ENCODE measurements at regions not wholly inside any gene's neighbourhood (a gene's known extent, or its start where the extent isn't known, plus 50 kb on each side); places are given as distances from the start of the nearest gene placed in this dataset.

GRCh38 chr2:66926594-66927112 is 470.5 kb upstream of the ETAA1 start:
- Histone ChIP-seq H3K9me3 (ENCODE audit: control insufficient read depth in 2 of 2, low read length in 2 of 2) (no peaks in the 10 kb centered on the region), H3K4me3 (ENCODE audit: low read length in 2 of 2) (no peak overlapping the region), H3K4me1 (ENCODE audit: control insufficient read depth in 2 of 2, insufficient read depth in 2 of 2, low read length in 2 of 2) (no peaks in the 10 kb centered on the region), H3K36me3 (ENCODE audit: control insufficient read depth in 2 of 2, insufficient read depth in 2 of 2, low read length in 2 of 2) (no peaks in the 10 kb centered on the region), H3K9ac (ENCODE audit: low read depth in 1 of 2, low read length in 2 of 2) (no peak overlapping the region), H3K27ac (ENCODE audit: low read depth in 2 of 2, low read length in 2 of 2) (no peak overlapping the region), H3K27me3 (ENCODE audit: control insufficient read depth in 2 of 2, insufficient read depth in 2 of 2, low read length in 2 of 2) (no peaks in the 10 kb centered on the region)

GRCh38 chr2:66929632-66930338 is 467.3 kb upstream of the ETAA1 start:
- H3K27ac ChIP-seq (ENCODE audit: low read depth in 2 of 2, low read length in 2 of 2), result no peak overlapping the region
- H3K36me3 ChIP-seq (ENCODE audit: control insufficient read depth in 2 of 2, insufficient read depth in 2 of 2, low read length in 2 of 2), result no peaks in the 10 kb centered on the region

GRCh38 chr2:66930339-66931220 is 466.6 kb upstream of the ETAA1 start:
- Histone ChIP-seq H3K4me1 (ENCODE audit: control insufficient read depth in 2 of 2, insufficient read depth in 2 of 2, low read length in 2 of 2) (no peaks in the 10 kb centered on the region), H3K4me3 (ENCODE audit: low read length in 2 of 2) (no peak overlapping the region), H3K9me3 (ENCODE audit: control insufficient read depth in 2 of 2, low read length in 2 of 2) (no peaks in the 10 kb centered on the region), H3K27ac (ENCODE audit: low read depth in 2 of 2, low read length in 2 of 2) (no peak overlapping the region), H3K27me3 (ENCODE audit: control insufficient read depth in 2 of 2, insufficient read depth in 2 of 2, low read length in 2 of 2) (no peaks in the 10 kb centered on the region), H3K36me3 (ENCODE audit: control insufficient read depth in 2 of 2, insufficient read depth in 2 of 2, low read length in 2 of 2) (no peaks in the 10 kb centered on the region), H3K9ac (ENCODE audit: low read depth in 1 of 2, low read length in 2 of 2) (no peak overlapping the region)

More at GRCh38 chr2:66929632-66930338, 467.3 kb upstream of the ETAA1 start:
- H3K4me1 ChIP-seq (ENCODE audit: control insufficient read depth in 2 of 2, insufficient read depth in 2 of 2, low read length in 2 of 2), result no peaks in the 10 kb centered on the region
- H3K9me3 ChIP-seq (ENCODE audit: control insufficient read depth in 2 of 2, low read length in 2 of 2), result no peaks in the 10 kb centered on the region
- no peaks in the 10 kb centered on the region for H3K27me3 ChIP-seq (ENCODE audit: control insufficient read depth in 2 of 2, insufficient read depth in 2 of 2, low read length in 2 of 2)
- H3K9ac ChIP-seq (ENCODE audit: low read depth in 1 of 2, low read length in 2 of 2), result no peak overlapping the region
- H3K4me3 ChIP-seq (ENCODE audit: low read length in 2 of 2), result no peak overlapping the region

- Histone ChIP-seq H3K27me3 (ENCODE audit: control insufficient read depth in 2 of 2, insufficient read depth in 2 of 2, low read length in 2 of 2) (no peaks in the 10 kb centered on the region), H3K4me1 (ENCODE audit: control insufficient read depth in 2 of 2, insufficient read depth in 2 of 2, low read length in 2 of 2) (no peaks in the 10 kb centered on the region), H3K9me3 (ENCODE audit: control insufficient read depth in 2 of 2, low read length in 2 of 2) (no peaks in the 10 kb centered on the region), H3K36me3 (ENCODE audit: control insufficient read depth in 2 of 2, insufficient read depth in 2 of 2, low read length in 2 of 2) (no peaks in the 10 kb centered on the region), H3K9ac (ENCODE audit: low read depth in 1 of 2, low read length in 2 of 2) (no peak overlapping the region), H3K27ac (ENCODE audit: low read depth in 2 of 2, low read length in 2 of 2) (no peak overlapping the region), H3K4me3 (ENCODE audit: low read length in 2 of 2) (no peak overlapping the region)
Observed at GRCh38 chr2:66938471-66938967, 458.6 kb upstream of the ETAA1 start.

- Histone ChIP-seq H3K36me3 (ENCODE audit: control insufficient read depth in 2 of 2, insufficient read depth in 2 of 2, low read length in 2 of 2) (no peaks in the 10 kb centered on the region), H3K27me3 (ENCODE audit: control insufficient read depth in 2 of 2, insufficient read depth in 2 of 2, low read length in 2 of 2) (no peaks in the 10 kb centered on the region), H3K4me3 (ENCODE audit: low read length in 2 of 2) (no peak overlapping the region), H3K9ac (ENCODE audit: low read depth in 1 of 2, low read length in 2 of 2) (no peak overlapping the region), H3K27ac (ENCODE audit: low read depth in 2 of 2, low read length in 2 of 2) (no peak overlapping the region), H3K4me1 (ENCODE audit: control insufficient read depth in 2 of 2, insufficient read depth in 2 of 2, low read length in 2 of 2) (no peaks in the 10 kb centered on the region), H3K9me3 (ENCODE audit: control insufficient read depth in 2 of 2, low read length in 2 of 2) (no peaks in the 10 kb centered on the region)
Observed at GRCh38 chr2:66940080-66940479, 457.1 kb upstream of the ETAA1 start.

GRCh38 chr2:66948234-66948633 is 448.9 kb upstream of the ETAA1 start:
- no peaks in the 10 kb centered on the region for H3K27me3 ChIP-seq (ENCODE audit: control insufficient read depth in 2 of 2, insufficient read depth in 2 of 2, low read length in 2 of 2)
- H3K4me1 ChIP-seq (ENCODE audit: control insufficient read depth in 2 of 2, insufficient read depth in 2 of 2, low read length in 2 of 2), result no peaks in the 10 kb centered on the region
- no peaks in the 10 kb centered on the region for H3K9me3 ChIP-seq (ENCODE audit: control insufficient read depth in 2 of 2, low read length in 2 of 2)
- H3K36me3 ChIP-seq (ENCODE audit: control insufficient read depth in 2 of 2, insufficient read depth in 2 of 2, low read length in 2 of 2), result no peaks in the 10 kb centered on the region
- no peak overlapping the region for H3K4me3 ChIP-seq (ENCODE audit: low read length in 2 of 2)
- no peak overlapping the region for H3K9ac ChIP-seq (ENCODE audit: low read depth in 1 of 2, low read length in 2 of 2)
- no peak overlapping the region for H3K27ac ChIP-seq (ENCODE audit: low read depth in 2 of 2, low read length in 2 of 2)

GRCh38 chr2:66957198-66957597 is 439.9 kb upstream of the ETAA1 start:
- no peaks in the 10 kb centered on the region for H3K4me1 ChIP-seq (ENCODE audit: control insufficient read depth in 2 of 2, insufficient read depth in 2 of 2, low read length in 2 of 2)
- no peaks in the 10 kb centered on the region for H3K36me3 ChIP-seq (ENCODE audit: control insufficient read depth in 2 of 2, insufficient read depth in 2 of 2, low read length in 2 of 2)
- no peaks in the 10 kb centered on the region for H3K9me3 ChIP-seq (ENCODE audit: control insufficient read depth in 2 of 2, low read length in 2 of 2)
- no peak overlapping the region for H3K4me3 ChIP-seq (ENCODE audit: low read length in 2 of 2)
- no peak overlapping the region for H3K27ac ChIP-seq (ENCODE audit: low read depth in 2 of 2, low read length in 2 of 2)
- no peaks in the 10 kb centered on the region for H3K27me3 ChIP-seq (ENCODE audit: control insufficient read depth in 2 of 2, insufficient read depth in 2 of 2, low read length in 2 of 2)
- no peak overlapping the region for H3K9ac ChIP-seq (ENCODE audit: low read depth in 1 of 2, low read length in 2 of 2)

GRCh38 chr2:66957677-66958076 is 439.5 kb upstream of the ETAA1 start:
- no peak overlapping the region for H3K4me3 ChIP-seq (ENCODE audit: low read length in 2 of 2)
- H3K4me1 ChIP-seq (ENCODE audit: control insufficient read depth in 2 of 2, insufficient read depth in 2 of 2, low read length in 2 of 2), result no peaks in the 10 kb centered on the region
- H3K36me3 ChIP-seq (ENCODE audit: control insufficient read depth in 2 of 2, insufficient read depth in 2 of 2, low read length in 2 of 2), result no peaks in the 10 kb centered on the region
- H3K9ac ChIP-seq (ENCODE audit: low read depth in 1 of 2, low read length in 2 of 2), result no peak overlapping the region
- no peaks in the 10 kb centered on the region for H3K27me3 ChIP-seq (ENCODE audit: control insufficient read depth in 2 of 2, insufficient read depth in 2 of 2, low read length in 2 of 2)
- no peaks in the 10 kb centered on the region for H3K9me3 ChIP-seq (ENCODE audit: control insufficient read depth in 2 of 2, low read length in 2 of 2)
- H3K27ac ChIP-seq (ENCODE audit: low read depth in 2 of 2, low read length in 2 of 2), result no peak overlapping the region

- no peak overlapping the region for H3K27ac ChIP-seq (ENCODE audit: low read depth in 2 of 2, low read length in 2 of 2)
- no peaks in the 10 kb centered on the region for H3K9me3 ChIP-seq (ENCODE audit: control insufficient read depth in 2 of 2, low read length in 2 of 2)
Observed at GRCh38 chr2:66960161-66960560, 437.0 kb upstream of the ETAA1 start.

GRCh38 chr2:66962716-66963115 is 434.4 kb upstream of the ETAA1 start:
- Histone ChIP-seq H3K4me3 (ENCODE audit: low read length in 2 of 2) (no peak overlapping the region), H3K9me3 (ENCODE audit: control insufficient read depth in 2 of 2, low read length in 2 of 2) (no peaks in the 10 kb centered on the region), H3K27me3 (ENCODE audit: control insufficient read depth in 2 of 2, insufficient read depth in 2 of 2, low read length in 2 of 2) (no peaks in the 10 kb centered on the region), H3K9ac (ENCODE audit: low read depth in 1 of 2, low read length in 2 of 2) (no peak overlapping the region), H3K27ac (ENCODE audit: low read depth in 2 of 2, low read length in 2 of 2) (no peak overlapping the region), H3K4me1 (ENCODE audit: control insufficient read depth in 2 of 2, insufficient read depth in 2 of 2, low read length in 2 of 2) (no peaks in the 10 kb centered on the region), H3K36me3 (ENCODE audit: control insufficient read depth in 2 of 2, insufficient read depth in 2 of 2, low read length in 2 of 2) (no peaks in the 10 kb centered on the region)

More at GRCh38 chr2:66960161-66960560, 437.0 kb upstream of the ETAA1 start:
- no peaks in the 10 kb centered on the region for H3K27me3 ChIP-seq (ENCODE audit: control insufficient read depth in 2 of 2, insufficient read depth in 2 of 2, low read length in 2 of 2)
- no peaks in the 10 kb centered on the region for H3K36me3 ChIP-seq (ENCODE audit: control insufficient read depth in 2 of 2, insufficient read depth in 2 of 2, low read length in 2 of 2)
- no peak overlapping the region for H3K9ac ChIP-seq (ENCODE audit: low read depth in 1 of 2, low read length in 2 of 2)
- no peaks in the 10 kb centered on the region for H3K4me1 ChIP-seq (ENCODE audit: control insufficient read depth in 2 of 2, insufficient read depth in 2 of 2, low read length in 2 of 2)
- H3K4me3 ChIP-seq (ENCODE audit: low read length in 2 of 2), result no peak overlapping the region

Measured in mucosa of rectum (tissue), 2 donors.